PC-9 (cell line): ENCODE measurements at regions not wholly inside any gene's neighbourhood (a gene's known extent, or its start where the extent isn't known, plus 50 kb on each side); places are given as distances from the start of the nearest gene placed in this dataset.

ENCODE experiments used
- CTCF ChIP-seq: fragments of 200-600 bp; sonication (generic); conservative IDR thresholded peaks from 2 replicates; pipeline ENCODE4 v1.6.1; 2017; ENCODE audit warnings: mixed run types, antibody characterized with exemption, mild to moderate bottlenecking, moderate library complexity
- EZH2 ChIP-seq: fragments of 200-600 bp; sonication (generic); IDR thresholded peaks from 2 replicates; pipeline ENCODE4 v1.8.0; 2017; ENCODE audit warnings: antibody characterized with exemption, low read depth

GRCh38 chr18:78685250-78685979 is 294.2 kb upstream of the SALL3 start:
- TF ChIP-seq CTCF = no peak
- TF ChIP-seq EZH2 = no peak
